H9 (cell line): ENCODE measurements at regions not wholly inside any gene's neighbourhood (a gene's known extent, or its start where the extent isn't known, plus 50 kb on each side); places are given as distances from the start of the nearest gene placed in this dataset.

Source experiments
- DNase-seq: peaks from one replicate; pipeline ENCODE4 v3.0.0-alpha.2; 2017
- H2AFZ ChIP-seq: one replicate; pipeline ENCODE4 v1.6.1; 2013; ENCODE audit warnings: mild to moderate bottlenecking, low read length, control low read depth, moderate library complexity
- H2AK5ac ChIP-seq: 2 replicates; pipeline ENCODE4 v1.6.1; 2013; ENCODE audit warnings: low read length, control low read depth, mixed read lengths; ENCODE audit not compliant: insufficient read length
- H2BK120ac ChIP-seq: one replicate; pipeline ENCODE4 v1.6.1; 2013; ENCODE audit warnings: low read depth, mild to moderate bottlenecking, low read length, control low read depth, inconsistent platforms; ENCODE audit not compliant: poor library complexity, severe bottlenecking
- H2BK12ac ChIP-seq: 2 replicates; pipeline ENCODE4 v1.6.1; 2013; ENCODE audit warnings: low read length, control low read depth, mixed read lengths, low read depth; ENCODE audit not compliant: insufficient read length
- H2BK15ac ChIP-seq: 2 replicates; pipeline ENCODE4 v1.6.1; 2013; ENCODE audit warnings: low read depth, low read length, control low read depth
- H2BK20ac ChIP-seq: one replicate; pipeline ENCODE4 v1.6.1; 2013; ENCODE audit warnings: low read depth, mild to moderate bottlenecking, low read length, control low read depth, inconsistent platforms; ENCODE audit not compliant: poor library complexity, severe bottlenecking
- H2BK5ac ChIP-seq: 2 replicates; pipeline ENCODE4 v1.6.1; 2013; ENCODE audit warnings: low read length, control low read depth, mixed read lengths; ENCODE audit not compliant: insufficient read length
- H3K14ac ChIP-seq: 2 replicates; pipeline ENCODE4 v1.6.1; 2013; ENCODE audit warnings: low read length, control low read depth; ENCODE audit not compliant: insufficient read depth
- H3K18ac ChIP-seq: 2 replicates; pipeline ENCODE4 v1.6.1; 2013; ENCODE audit warnings: low read depth, mild to moderate bottlenecking, mixed read lengths, low read length, control low read depth; ENCODE audit not compliant: insufficient read length
- H3K23ac ChIP-seq: 2 replicates; pipeline ENCODE4 v1.6.1; 2013; ENCODE audit warnings: low read length, control low read depth, mixed read lengths, low read depth; ENCODE audit not compliant: insufficient read length
- H3K23me2 ChIP-seq: 2 replicates; pipeline ENCODE4 v1.6.1; 2013; ENCODE audit warnings: low read depth, mild to moderate bottlenecking, mixed read lengths, low read length, control low read depth; ENCODE audit not compliant: insufficient read length, poor library complexity, severe bottlenecking
- H3K27ac ChIP-seq: 2 replicates; pipeline ENCODE4 v1.5.1; 2013; ENCODE audit warnings: low read length, control low read depth, mixed read lengths, low read depth; ENCODE audit not compliant: insufficient read length
- H3K27me3 ChIP-seq: 2 replicates; pipeline ENCODE4 v1.6.1; 2013; ENCODE audit warnings: low read length, control low read depth, inconsistent platforms; ENCODE audit not compliant: insufficient read depth
- H3K4ac ChIP-seq: 2 replicates; pipeline ENCODE4 v1.6.1; 2013; ENCODE audit warnings: low read depth, mild to moderate bottlenecking, control low read depth, inconsistent platforms, low read length, moderate library complexity
- H3K4me1 ChIP-seq: 2 replicates; pipeline ENCODE4 v1.6.1; 2013; ENCODE audit warnings: low read length, control low read depth, inconsistent platforms; ENCODE audit not compliant: insufficient read depth
- H3K4me2 ChIP-seq: 2 replicates; pipeline ENCODE4 v1.6.1; 2013; ENCODE audit warnings: low read length, control low read depth, mixed read lengths; ENCODE audit not compliant: insufficient read length, insufficient read depth
- H3K56ac ChIP-seq: 2 replicates; pipeline ENCODE4 v1.6.1; 2013; ENCODE audit warnings: low read depth, mild to moderate bottlenecking, mixed read lengths, low read length, control low read depth; ENCODE audit not compliant: insufficient read length
- H3K79me1 ChIP-seq: 2 replicates; pipeline ENCODE4 v1.6.1; 2013; ENCODE audit warnings: low read depth, mild to moderate bottlenecking, moderate library complexity, low read length, control low read depth, inconsistent platforms; ENCODE audit not compliant: insufficient read depth, poor library complexity, severe bottlenecking
- H3K79me2 ChIP-seq: 2 replicates; pipeline ENCODE4 v1.6.1; 2013; ENCODE audit warnings: low read length, control low read depth, inconsistent platforms; ENCODE audit not compliant: insufficient read depth
- H3K9ac ChIP-seq: 2 replicates; pipeline ENCODE4 v1.6.1; 2013; ENCODE audit warnings: low read length, control low read depth, mixed read lengths; ENCODE audit not compliant: insufficient read length; ENCODE audit errors: extremely low read depth
- H3K9me3 ChIP-seq: one replicate; pipeline ENCODE4 v1.6.1; 2013; ENCODE audit warnings: low read depth, low read length, inconsistent platforms; ENCODE audit not compliant: control insufficient read depth
- H3T11ph ChIP-seq: one replicate; pipeline ENCODE4 v1.6.1; 2013; ENCODE audit warnings: mild to moderate bottlenecking, low read length, control low read depth, inconsistent platforms
- H4K20me1 ChIP-seq: one replicate; pipeline ENCODE4 v1.6.1; 2013; ENCODE audit not compliant: control insufficient read depth, insufficient read length, insufficient read depth
- H4K5ac ChIP-seq: 2 replicates; pipeline ENCODE4 v1.6.1; 2013; ENCODE audit warnings: low read depth, mild to moderate bottlenecking, mixed read lengths, low read length, control low read depth; ENCODE audit not compliant: insufficient read length
- H4K8ac ChIP-seq: replicated peaks from 2 replicates; pipeline ENCODE4 v1.6.1; 2013; ENCODE audit warnings: low read length, control low read depth, mixed read lengths, low read depth; ENCODE audit not compliant: insufficient read length
- H4K91ac ChIP-seq: 2 replicates; pipeline ENCODE4 v1.6.1; 2013; ENCODE audit warnings: low read depth, mild to moderate bottlenecking, moderate library complexity, mixed read lengths, low read length, control low read depth; ENCODE audit not compliant: insufficient read length
- H3K27ac Mint-ChIP-seq, 3 experiments: 2 replicates in 2 of 3; 3 replicates in 1 of 3; pipeline ENCODE4 v1.8.0; 2020 to 2021; ENCODE audit warnings: mixed read lengths in 3 of 3, mild to moderate bottlenecking in 1 of 3, moderate library complexity in 1 of 3
- H3K27me3 Mint-ChIP-seq: 2 replicates; pipeline ENCODE4 v1.8.0; 2021; ENCODE audit warnings: low read depth, mild to moderate bottlenecking, moderate library complexity, mixed read lengths
- H3K36me3 Mint-ChIP-seq, 3 experiments: 2 replicates in 2 of 3; 3 replicates in 1 of 3; pipeline ENCODE4 v1.8.0; 2020 to 2021; ENCODE audit warnings: low read depth in 3 of 3, mixed read lengths in 3 of 3; ENCODE audit not compliant: insufficient read depth in 1 of 3
- H3K4me1 Mint-ChIP-seq, 2 experiments: 2 replicates each; pipeline ENCODE4 v1.8.0; 2020; ENCODE audit warnings: mixed read lengths in 2 of 2
- H3K4me3 Mint-ChIP-seq, 2 experiments: 2 replicates in 1 of 2; 3 replicates in 1 of 2; pipeline ENCODE4 v1.8.0; 2020 to 2021; ENCODE audit warnings: mild to moderate bottlenecking in 2 of 2, mixed read lengths in 2 of 2, moderate library complexity in 1 of 2
- H3K9me3 Mint-ChIP-seq, 2 experiments: 2 replicates in 1 of 2; 3 replicates in 1 of 2; pipeline ENCODE4 v1.8.0; 2020; ENCODE audit warnings: mild to moderate bottlenecking in 2 of 2, mixed read lengths in 2 of 2, moderate library complexity in 1 of 2
- WGBS: extraction: QIAGEN DNeasy Blood & Tissue Kit; methylation state at CpG from one replicate; pipeline ENCODE4 v1.1.7; 2013; ENCODE audit warnings: missing lambda C conversion rate, low lambda C conversion rate, mixed read lengths; ENCODE audit not compliant: insufficient read length; ENCODE audit errors: extremely low coverage; 5-methylcytosine and 5-hydroxymethylcytosine counted together
- TF ChIP-seq, protein P1 (sequence below): fragments of 200-600 bp; sonication (generic); conservative IDR thresholded peaks from 3 replicates; pipeline ENCODE4 v1.8.0; 2021; ENCODE audit warnings: antibody characterized with exemption, mild to moderate bottlenecking

GRCh38 chr6:134828641-134829040 is 121.3 kb downstream of the ALDH8A1 start:
- H3K27ac Mint-ChIP-seq = no peak overlapping the region
- H2BK20ac ChIP-seq = no peak overlapping the region
- H4K5ac ChIP-seq = no peak overlapping the region
- H2BK5ac ChIP-seq = no peak overlapping the region
- H3K4me3 Mint-ChIP-seq = no peak overlapping the region
- no peak overlapping the region for H3K56ac ChIP-seq
- H3K9ac ChIP-seq = no peak overlapping the region
- H3K36me3 Mint-ChIP-seq = peaks cover 2 to 5% (median 2%) of the 10 kb centered on the region in 3 experiments; a peak in 5 of 7 replicates
- no peak overlapping the region for H3K14ac ChIP-seq
- no peak for DNase-seq
- no peak overlapping the region for H4K91ac ChIP-seq
- no peak overlapping the region for H3K4me2 ChIP-seq
- no peaks in the 10 kb centered on the region for H3K23me2 ChIP-seq
- H3K79me1 ChIP-seq = no peaks in the 10 kb centered on the region
- H3K4me1 Mint-ChIP-seq = no peaks in the 10 kb centered on the region
- no peaks in the 10 kb centered on the region for H3K4me1 ChIP-seq
- H2BK120ac ChIP-seq = no peak overlapping the region
- H3K27ac ChIP-seq = no peak overlapping the region
- TF ChIP-seq, protein P1, sequence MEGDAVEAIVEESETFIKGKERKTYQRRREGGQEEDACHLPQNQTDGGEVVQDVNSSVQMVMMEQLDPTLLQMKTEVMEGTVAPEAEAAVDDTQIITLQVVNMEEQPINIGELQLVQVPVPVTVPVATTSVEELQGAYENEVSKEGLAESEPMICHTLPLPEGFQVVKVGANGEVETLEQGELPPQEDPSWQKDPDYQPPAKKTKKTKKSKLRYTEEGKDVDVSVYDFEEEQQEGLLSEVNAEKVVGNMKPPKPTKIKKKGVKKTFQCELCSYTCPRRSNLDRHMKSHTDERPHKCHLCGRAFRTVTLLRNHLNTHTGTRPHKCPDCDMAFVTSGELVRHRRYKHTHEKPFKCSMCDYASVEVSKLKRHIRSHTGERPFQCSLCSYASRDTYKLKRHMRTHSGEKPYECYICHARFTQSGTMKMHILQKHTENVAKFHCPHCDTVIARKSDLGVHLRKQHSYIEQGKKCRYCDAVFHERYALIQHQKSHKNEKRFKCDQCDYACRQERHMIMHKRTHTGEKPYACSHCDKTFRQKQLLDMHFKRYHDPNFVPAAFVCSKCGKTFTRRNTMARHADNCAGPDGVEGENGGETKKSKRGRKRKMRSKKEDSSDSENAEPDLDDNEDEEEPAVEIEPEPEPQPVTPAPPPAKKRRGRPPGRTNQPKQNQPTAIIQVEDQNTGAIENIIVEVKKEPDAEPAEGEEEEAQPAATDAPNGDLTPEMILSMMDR = no peak
- no peaks in the 10 kb centered on the region for H3K9me3 ChIP-seq
- H3K9me3 Mint-ChIP-seq = peaks cover 10 to 11% of the 10 kb centered on the region in 2 experiments; a peak in 4 of 5 replicates
- H3K4ac ChIP-seq = no peak overlapping the region
- no CpG with 5 or more reads among the region's 5 CpGs for WGBS
- H3K23ac ChIP-seq = no peak overlapping the region
- H2AK5ac ChIP-seq = no peak overlapping the region
- H2BK12ac ChIP-seq = no peak overlapping the region
- H2BK15ac ChIP-seq = no peak overlapping the region
- H3T11ph ChIP-seq = no peak overlapping the region
- no peak overlapping the region for H2AFZ ChIP-seq
- H3K27me3 ChIP-seq = no peaks in the 10 kb centered on the region
- H4K20me1 ChIP-seq = no peaks in the 10 kb centered on the region
- no peaks in the 10 kb centered on the region for H3K27me3 Mint-ChIP-seq
- no peak overlapping the region for H4K8ac ChIP-seq
- no peak overlapping the region for H3K18ac ChIP-seq
- no peaks in the 10 kb centered on the region for H3K79me2 ChIP-seq
